ENCODE measurements at regions not wholly inside any gene's neighbourhood (a gene's known extent, or its start where the extent isn't known, plus 50 kb on each side); places are given as distances from the start of the nearest gene placed in this dataset.
A peak's percentile ranks its signal among the peaks of the same experiment; 100 is the strongest.

DNA sequence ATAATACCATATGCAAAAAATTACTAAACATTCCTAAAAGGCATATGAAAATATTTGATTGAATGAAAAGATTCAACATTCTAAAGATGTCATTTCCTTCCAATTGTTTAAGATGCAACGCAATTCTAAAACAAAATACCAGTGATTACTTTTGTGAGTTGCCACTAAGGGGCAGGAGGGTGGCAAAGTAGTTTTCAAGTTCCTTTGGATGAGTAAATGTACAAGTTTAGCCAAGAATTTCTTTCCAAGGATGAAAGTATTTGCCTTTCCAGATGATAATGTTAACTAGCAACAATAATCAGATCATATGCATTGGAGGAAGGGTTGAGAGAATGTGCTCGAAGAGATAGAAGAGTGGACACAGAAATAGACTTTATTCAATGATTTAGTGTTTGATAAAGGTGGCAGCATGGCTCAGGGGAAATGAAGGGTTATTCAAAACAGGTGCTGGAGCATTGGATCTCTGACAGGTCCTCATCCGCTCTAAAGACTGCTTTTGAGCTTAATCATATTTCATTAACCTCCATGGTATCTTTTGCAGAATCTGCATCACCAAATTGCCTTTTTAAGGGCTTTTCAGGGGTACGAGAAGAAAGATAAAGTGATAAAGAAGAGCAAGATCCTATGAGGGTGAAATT lies 678.5 kb upstream of the TBX3 start:
- Histone ChIP-seq H2AFZ (no peak overlapping the region), H3K36me3 (replicated peaks; ENCODE audit: insufficient read depth, low read depth) (no peaks in the 10 kb centered on the region), H3K9me2 (replicated peaks; ENCODE audit: insufficient read depth) (no peaks in the 10 kb centered on the region), H3K4me1 (ENCODE audit: insufficient read depth) (no peaks in the 10 kb centered on the region), H4K20me1 (ENCODE audit: insufficient read depth, poor library complexity, severe bottlenecking) (no peaks in the 10 kb centered on the region), H3K27me3 (no peaks in the 10 kb centered on the region), H3K9me3 (ENCODE audit: low read depth) (no peaks in the 10 kb centered on the region), H3K27ac (no peak overlapping the region), H3K4me3 (no peak overlapping the region), H3K4me2 (no peak overlapping the region), H3K79me2 (no peaks in the 10 kb centered on the region)
- TF ChIP-seq CTCF (IDR thresholded peaks at IDR 0.05; ENCODE audit: poor library complexity): no peak
- no peak for TF ChIP-seq EZH2phosphoT487 (IDR thresholded peaks at IDR 0.05; ENCODE audit: low read depth, severe bottlenecking, unreplicated experiment)
- no peak for TF ChIP-seq EZH2 (IDR thresholded peaks at IDR 0.05; ENCODE audit: borderline replicate concordance)
- DNase-seq (ENCODE audit: low spot score): no peak
- 79% methylated on average over 4 of the region's 4 CpGs for WGBS (ENCODE audit: low lambda C conversion rate, missing lambda C conversion rate)

GRCh38 chr12:115357681-115358080 lies 673.7 kb upstream of the TBX3 start:
- Histone ChIP-seq H3K4me3 (no peak overlapping the region), H3K4me2 (no peak overlapping the region), H3K36me3 (replicated peaks; ENCODE audit: insufficient read depth, low read depth) (no peaks in the 10 kb centered on the region), H3K27me3 (no peaks in the 10 kb centered on the region), H2AFZ (no peak overlapping the region), H3K27ac (no peak overlapping the region), H3K4me1 (ENCODE audit: insufficient read depth) (no peaks in the 10 kb centered on the region), H3K9me3 (ENCODE audit: low read depth) (no peaks in the 10 kb centered on the region), H3K9me2 (replicated peaks; ENCODE audit: insufficient read depth) (no peaks in the 10 kb centered on the region), H4K20me1 (ENCODE audit: insufficient read depth, poor library complexity, severe bottlenecking) (no peaks in the 10 kb centered on the region), H3K79me2 (no peaks in the 10 kb centered on the region)
- TF ChIP-seq EZH2 (IDR thresholded peaks at IDR 0.05; ENCODE audit: borderline replicate concordance) (no peak), EZH2phosphoT487 (IDR thresholded peaks at IDR 0.05; ENCODE audit: low read depth, severe bottlenecking, unreplicated experiment) (no peak), CTCF (IDR thresholded peaks at IDR 0.05; ENCODE audit: poor library complexity) (no peak)
- no peak for DNase-seq (ENCODE audit: low spot score)
- WGBS (ENCODE audit: low lambda C conversion rate, missing lambda C conversion rate): 83% methylated on average over 12 of the region's 12 CpGs

GRCh38 chr12:115355301-115355700 lies 671.3 kb upstream of the TBX3 start:
- TF ChIP-seq EZH2phosphoT487 (IDR thresholded peaks at IDR 0.05; ENCODE audit: low read depth, severe bottlenecking, unreplicated experiment): no peak
- Histone ChIP-seq H3K27me3 (no peaks in the 10 kb centered on the region), H3K79me2 (no peaks in the 10 kb centered on the region), H3K4me2 (no peak overlapping the region), H4K20me1 (ENCODE audit: insufficient read depth, poor library complexity, severe bottlenecking) (no peaks in the 10 kb centered on the region), H3K27ac (no peak overlapping the region), H3K36me3 (replicated peaks; ENCODE audit: insufficient read depth, low read depth) (no peaks in the 10 kb centered on the region), H3K9me3 (ENCODE audit: low read depth) (no peaks in the 10 kb centered on the region), H3K4me3 (no peak overlapping the region), H3K4me1 (ENCODE audit: insufficient read depth) (no peaks in the 10 kb centered on the region), H2AFZ (no peak overlapping the region), H3K9me2 (replicated peaks; ENCODE audit: insufficient read depth) (no peaks in the 10 kb centered on the region)
- 75% methylated on average over 2 of the region's 2 CpGs for WGBS (ENCODE audit: low lambda C conversion rate, missing lambda C conversion rate)
- no peak for DNase-seq (ENCODE audit: low spot score)

DNA sequence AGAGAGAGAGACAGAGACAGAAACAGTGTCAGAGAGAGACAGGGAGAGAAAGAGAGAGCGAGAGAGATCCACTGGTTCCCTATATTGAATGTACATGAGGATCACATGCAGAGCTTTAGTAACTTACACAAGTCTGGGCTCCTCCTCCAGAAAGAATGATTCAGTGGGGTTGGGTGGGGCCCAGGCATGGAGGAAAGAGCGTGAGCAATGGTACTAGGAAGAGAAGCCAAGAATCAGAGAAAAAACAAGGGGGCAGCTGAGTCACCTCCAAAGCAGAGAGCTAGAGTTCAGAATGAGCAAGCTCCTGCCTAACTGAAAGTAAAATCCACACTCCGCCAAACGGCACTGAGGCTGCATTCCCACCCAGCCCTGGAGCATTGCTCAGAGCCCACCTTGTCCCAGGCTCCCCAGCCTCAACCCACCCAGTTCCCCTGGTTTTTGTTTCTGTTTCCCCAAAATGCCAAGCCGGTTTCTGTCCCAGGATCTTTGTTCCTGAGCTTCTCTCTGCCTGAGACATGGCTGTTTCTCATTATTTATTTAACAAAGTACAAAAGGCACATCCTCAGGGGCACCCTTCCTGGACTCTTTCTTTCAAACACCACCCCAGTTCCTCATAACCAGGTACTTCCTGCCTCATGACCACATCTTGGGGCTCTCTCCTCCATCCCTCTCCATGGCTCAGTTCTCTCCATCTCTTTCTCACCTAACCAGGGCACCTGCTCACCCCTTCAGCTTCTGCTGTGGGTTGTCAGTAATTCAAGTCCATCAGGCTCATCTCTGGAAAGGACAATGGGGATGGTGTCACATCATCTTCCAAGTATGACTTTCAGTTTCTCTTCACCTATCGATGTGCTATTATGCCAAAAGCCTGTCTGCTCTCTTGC lies 670.3 kb upstream of the TBX3 start:
- Histone ChIP-seq H2AFZ (peak overlapping the region; percentile 49), H3K9me2 (replicated peaks; ENCODE audit: insufficient read depth) (no peaks in the 10 kb centered on the region), H3K9me3 (ENCODE audit: low read depth) (no peaks in the 10 kb centered on the region), H4K20me1 (ENCODE audit: insufficient read depth, poor library complexity, severe bottlenecking) (no peaks in the 10 kb centered on the region), H3K4me3 (no peak overlapping the region), H3K4me1 (ENCODE audit: insufficient read depth) (no peaks in the 10 kb centered on the region), H3K27me3 (no peaks in the 10 kb centered on the region), H3K4me2 (peak overlapping the region; percentile 69), H3K36me3 (replicated peaks; ENCODE audit: insufficient read depth, low read depth) (no peaks in the 10 kb centered on the region), H3K27ac (peak overlapping the region; percentile 88), H3K79me2 (no peaks in the 10 kb centered on the region)
- WGBS (ENCODE audit: low lambda C conversion rate, missing lambda C conversion rate): 72% methylated on average over 6 of the region's 6 CpGs
- DNase-seq (ENCODE audit: low spot score): peak; percentile 84
- TF ChIP-seq EZH2phosphoT487 (IDR thresholded peaks at IDR 0.05; ENCODE audit: low read depth, severe bottlenecking, unreplicated experiment) (no peak), CTCF (IDR thresholded peaks at IDR 0.05; ENCODE audit: poor library complexity) (no peak), EZH2 (IDR thresholded peaks at IDR 0.05; ENCODE audit: borderline replicate concordance) (no peak)

Data from hepatocyte (in vitro differentiated cells).